Karpas-422 (cell line): ENCODE measurements at regions not wholly inside any gene's neighbourhood (a gene's known extent, or its start where the extent isn't known, plus 50 kb on each side); places are given as distances from the start of the nearest gene placed in this dataset.
"Not testable (repeated sequence)": the region's sequence is repeated elsewhere in the genome, so short reads cannot be mapped to it uniquely, and the experiment has no call there.

Experiments
- DNase-seq: peaks from one replicate; pipeline ENCODE4 v3.0.0-alpha.2; 2015
- H2AFZ ChIP-seq: fragments of 200-600 bp; sonication (generic); 2 replicates; pipeline ENCODE4 v1.6.1; 2014; ENCODE audit warnings: antibody characterized with exemption, low read length, mixed read lengths
- H3K27ac ChIP-seq: fragments of 200-600 bp; sonication (generic); 2 replicates; pipeline ENCODE4 v1.5.1; 2014; ENCODE audit warnings: mild to moderate bottlenecking, low read length, moderate library complexity
- H3K27me3 ChIP-seq: fragments of 200-600 bp; sonication (generic); 2 replicates; pipeline ENCODE4 v1.6.1; 2014; ENCODE audit warnings: low read length, mixed read lengths
- H3K36me3 ChIP-seq: fragments of 200-600 bp; sonication (generic); 2 replicates; pipeline ENCODE4 v1.6.1; 2014; ENCODE audit warnings: low read length, mixed read lengths; ENCODE audit not compliant: insufficient read depth
- H3K4me1 ChIP-seq: fragments of 200-600 bp; sonication (generic); 2 replicates; pipeline ENCODE4 v1.6.1; 2014; ENCODE audit warnings: mild to moderate bottlenecking, low read length, mixed read lengths
- H3K4me2 ChIP-seq: fragments of 200-600 bp; sonication (generic); 2 replicates; pipeline ENCODE4 v1.6.1; 2014; ENCODE audit warnings: low read length, low read depth, mild to moderate bottlenecking; ENCODE audit not compliant: poor library complexity, severe bottlenecking
- H3K4me3 ChIP-seq: fragments of 200-600 bp; sonication (generic); 2 replicates; pipeline ENCODE4 v1.5.1; 2014; ENCODE audit warnings: mild to moderate bottlenecking, antibody characterized with exemption, low read length, mixed read lengths
- H3K79me2 ChIP-seq: fragments of 200-600 bp; sonication (generic); 2 replicates; pipeline ENCODE4 v1.6.1; 2014; ENCODE audit warnings: mild to moderate bottlenecking, low read length, mixed read lengths
- H3K9ac ChIP-seq: fragments of 200-600 bp; sonication (generic); 2 replicates; pipeline ENCODE4 v1.6.0; 2014; ENCODE audit warnings: low read length
- H3K9me2 ChIP-seq: fragments of 200-600 bp; sonication (generic), shearing (Covaris generic); replicated peaks from 2 replicates; pipeline ENCODE4 v1.6.0; 2014; ENCODE audit warnings: mild to moderate bottlenecking, low read length, moderate library complexity; ENCODE audit not compliant: insufficient read depth
- H3K9me3 ChIP-seq: fragments of 300-700, 200-600 bp; sonication (generic); 2 replicates; pipeline ENCODE4 v1.6.1; 2014; ENCODE audit warnings: low read length, mixed read lengths
- H4K20me1 ChIP-seq: fragments of 200-600 bp; sonication (generic); 2 replicates; pipeline ENCODE4 v1.6.1; 2014; ENCODE audit warnings: mild to moderate bottlenecking, antibody characterized with exemption, low read length, low read depth; ENCODE audit not compliant: insufficient read depth

DNA sequence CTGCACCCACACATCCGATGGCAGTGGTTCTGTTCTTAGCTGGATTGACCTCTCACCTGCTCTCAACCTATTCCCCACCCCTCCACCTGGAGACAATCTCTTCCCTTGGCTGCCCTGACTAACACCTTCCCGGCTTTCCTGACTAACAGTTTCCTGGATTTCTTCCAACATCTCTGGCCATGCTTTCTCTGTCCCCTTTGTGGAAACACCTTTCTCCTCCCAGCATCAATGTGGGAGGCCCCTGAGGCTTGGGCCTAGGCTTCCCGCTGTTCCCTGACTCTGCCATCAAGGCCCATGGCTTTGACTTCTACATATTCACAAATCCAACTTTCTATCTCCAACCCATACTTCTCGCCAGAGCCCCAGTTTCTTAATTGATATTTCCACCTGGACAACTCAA lies 142.8 kb upstream of the ATP2B2 start:
- no peak overlapping the region for H3K4me3 ChIP-seq
- H3K27me3 ChIP-seq = no peaks in the 10 kb centered on the region; the same call in 1 of the 2 replicates
- no peak for DNase-seq
- H3K27ac ChIP-seq = no peak overlapping the region
- no peaks in the 10 kb centered on the region for H3K9me3 ChIP-seq
- no peaks in the 10 kb centered on the region for H3K79me2 ChIP-seq
- H3K36me3 ChIP-seq = no peaks in the 10 kb centered on the region
- no peaks in the 10 kb centered on the region for H3K9me2 ChIP-seq
- no peak overlapping the region for H3K9ac ChIP-seq
- no peak overlapping the region for H3K4me2 ChIP-seq
- peaks cover 9% of the 10 kb centered on the region for H3K4me1 ChIP-seq
- no peaks in the 10 kb centered on the region for H4K20me1 ChIP-seq
- H2AFZ ChIP-seq = no peak overlapping the region

GRCh38 chr3:10649463-10649862 lies 144.1 kb upstream of the ATP2B2 start:
- H3K27ac ChIP-seq, H4K20me1 ChIP-seq, H3K9me3 ChIP-seq, H2AFZ ChIP-seq, H3K9ac ChIP-seq, H3K4me2 ChIP-seq, H3K36me3 ChIP-seq, H3K4me1 ChIP-seq, H3K9me2 ChIP-seq, H3K27me3 ChIP-seq, H3K79me2 ChIP-seq, DNase-seq, H3K4me3 ChIP-seq: not testable (repeated sequence)

DNA sequence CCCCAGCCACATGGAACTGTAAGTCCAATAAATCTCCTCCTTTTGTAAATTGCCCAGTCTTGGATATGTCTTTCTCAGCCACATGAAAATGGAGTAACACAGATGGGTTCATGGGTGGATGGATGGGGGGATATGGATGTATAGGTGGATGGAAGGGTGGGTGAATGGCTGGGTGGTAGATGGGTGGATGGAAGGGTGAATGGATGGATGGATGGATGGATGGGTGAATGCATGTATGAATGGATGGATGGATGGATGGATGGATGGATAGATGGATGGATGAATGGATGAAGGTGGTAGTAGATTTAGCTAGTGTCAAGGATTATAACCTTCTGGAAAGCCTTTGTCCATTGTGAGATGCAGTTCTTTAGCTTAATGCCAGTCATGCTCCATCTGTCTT lies 146.1 kb upstream of the ATP2B2 start:
- H3K4me1 ChIP-seq = peaks cover 14% of the 10 kb centered on the region
- no peak overlapping the region for H3K4me2 ChIP-seq
- H3K4me3 ChIP-seq = no peak overlapping the region
- no peak overlapping the region for H3K9ac ChIP-seq
- H3K9me2 ChIP-seq = no peaks in the 10 kb centered on the region
- no peaks in the 10 kb centered on the region for H3K36me3 ChIP-seq
- H3K79me2 ChIP-seq = no peaks in the 10 kb centered on the region
- H2AFZ ChIP-seq = no peak overlapping the region
- H3K27me3 ChIP-seq = no peaks in the 10 kb centered on the region; the same call in 1 of the 2 replicates
- no peak for DNase-seq
- H3K9me3 ChIP-seq = no peaks in the 10 kb centered on the region
- no peak overlapping the region for H3K27ac ChIP-seq
- H4K20me1 ChIP-seq = no peaks in the 10 kb centered on the region

GRCh38 chr3:10653241-10653640 lies 147.9 kb upstream of the ATP2B2 start:
- H3K9me3 ChIP-seq = no peaks in the 10 kb centered on the region
- no peak overlapping the region for H3K4me3 ChIP-seq
- H3K4me1 ChIP-seq = peaks cover 14% of the 10 kb centered on the region
- H2AFZ ChIP-seq = no peak overlapping the region
- no peak overlapping the region for H3K27ac ChIP-seq
- no peak overlapping the region for H3K4me2 ChIP-seq
- no peaks in the 10 kb centered on the region for H3K79me2 ChIP-seq
- no peak for DNase-seq
- no peaks in the 10 kb centered on the region; the same call in 1 of the 2 replicates for H3K27me3 ChIP-seq
- H3K36me3 ChIP-seq = no peaks in the 10 kb centered on the region
- no peaks in the 10 kb centered on the region for H4K20me1 ChIP-seq
- no peaks in the 10 kb centered on the region for H3K9me2 ChIP-seq
- H3K9ac ChIP-seq = no peak overlapping the region

- Histone ChIP-seq H3K4me1 (peaks cover 14% of the 10 kb centered on the region), H3K4me2 (no peak overlapping the region), H4K20me1 (no peaks in the 10 kb centered on the region), H3K27me3 (no peaks in the 10 kb centered on the region; the same call in 1 of the 2 replicates), H3K27ac (no peak overlapping the region), H2AFZ (no peak overlapping the region), H3K4me3 (no peak overlapping the region), H3K36me3 (no peaks in the 10 kb centered on the region), H3K9ac (no peak overlapping the region), H3K9me2 (no peaks in the 10 kb centered on the region), H3K79me2 (no peaks in the 10 kb centered on the region), H3K9me3 (no peaks in the 10 kb centered on the region)
- no peak for DNase-seq
Observed at GRCh38 chr3:10653866-10654611, 148.7 kb upstream of the ATP2B2 start.

GRCh38 chr3:10655105-10655504 lies 149.7 kb upstream of the ATP2B2 start:
- no peaks in the 10 kb centered on the region for H3K79me2 ChIP-seq
- no peaks in the 10 kb centered on the region for H3K36me3 ChIP-seq
- no peak overlapping the region for H3K27ac ChIP-seq
- H3K4me3 ChIP-seq = no peak overlapping the region
- no peak overlapping the region for H3K9ac ChIP-seq
- H3K27me3 ChIP-seq = no peaks in the 10 kb centered on the region; the same call in 1 of the 2 replicates
- no peaks in the 10 kb centered on the region for H4K20me1 ChIP-seq
- no peaks in the 10 kb centered on the region for H3K9me2 ChIP-seq
- H3K9me3 ChIP-seq = no peaks in the 10 kb centered on the region
- H3K4me2 ChIP-seq = no peak overlapping the region
- peaks cover 14% of the 10 kb centered on the region for H3K4me1 ChIP-seq
- H2AFZ ChIP-seq = no peak overlapping the region
- no peak for DNase-seq

DNA sequence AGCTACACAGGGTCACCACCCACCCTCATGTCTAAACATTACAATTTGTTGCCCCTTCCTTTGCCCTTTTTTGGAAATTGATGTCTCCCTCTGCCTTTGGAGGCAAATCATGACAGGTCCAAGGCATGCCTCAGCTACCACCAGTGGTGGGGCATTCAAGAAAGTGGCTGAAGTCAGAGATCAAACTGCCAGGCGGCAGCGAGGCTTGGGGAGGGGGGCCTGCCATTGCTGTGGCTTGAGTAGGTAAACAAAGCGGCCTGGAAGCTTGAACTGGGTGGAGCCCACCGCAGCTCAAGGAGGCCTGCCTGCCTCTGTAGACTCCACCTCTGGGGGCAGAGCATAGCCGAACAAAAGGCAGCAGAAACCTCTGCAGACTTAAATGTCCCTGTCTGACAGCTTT lies 152.0 kb upstream of the ATP2B2 start:
- H3K79me2 ChIP-seq, H3K9me3 ChIP-seq, H3K9ac ChIP-seq, H3K9me2 ChIP-seq, H3K4me2 ChIP-seq, H4K20me1 ChIP-seq, H3K27ac ChIP-seq, H2AFZ ChIP-seq, DNase-seq, H3K4me3 ChIP-seq, H3K27me3 ChIP-seq, H3K36me3 ChIP-seq: not testable (repeated sequence)
- H3K4me1 ChIP-seq = peaks cover 14% of the 10 kb centered on the region

DNA sequence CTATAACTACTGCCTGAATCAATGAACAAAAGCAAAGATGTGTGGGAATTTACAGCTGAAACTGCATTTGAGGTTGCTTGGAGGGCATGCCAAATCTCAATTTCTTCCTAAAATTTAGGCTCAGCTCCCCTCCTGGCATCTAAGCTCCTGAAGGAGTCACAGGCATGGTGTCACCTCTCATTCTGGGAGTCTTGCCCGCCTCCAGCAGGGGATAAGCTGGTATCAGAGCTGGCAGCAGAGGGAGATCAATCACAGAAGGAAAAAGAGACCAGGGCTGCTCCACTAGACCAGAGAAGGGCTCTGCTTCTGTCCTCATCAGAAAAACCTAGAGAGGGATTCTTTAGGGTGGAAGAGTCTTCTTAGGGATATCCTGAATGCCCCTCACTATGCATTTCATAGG lies 150.4 kb upstream of the SLC6A11 start:
- H3K4me3 ChIP-seq = no peak overlapping the region
- no peaks in the 10 kb centered on the region for H3K9me3 ChIP-seq
- peaks cover 66% of the 10 kb centered on the region for H3K4me1 ChIP-seq
- H4K20me1 ChIP-seq = no peaks in the 10 kb centered on the region
- peaks cover 3% of the 10 kb centered on the region; the same call in 1 of the 2 replicates for H3K27me3 ChIP-seq
- no peaks in the 10 kb centered on the region for H3K36me3 ChIP-seq
- H2AFZ ChIP-seq = no peak overlapping the region
- no peak overlapping the region for H3K9ac ChIP-seq
- H3K4me2 ChIP-seq = no peak overlapping the region
- no peak overlapping the region for H3K27ac ChIP-seq
- H3K9me2 ChIP-seq = no peaks in the 10 kb centered on the region
- DNase-seq = no peak
- H3K79me2 ChIP-seq = no peaks in the 10 kb centered on the region
